ENCODE measurements at regions not wholly inside any gene's neighbourhood (a gene's known extent, or its start where the extent isn't known, plus 50 kb on each side); places are given as distances from the start of the nearest gene placed in this dataset.

DNA sequence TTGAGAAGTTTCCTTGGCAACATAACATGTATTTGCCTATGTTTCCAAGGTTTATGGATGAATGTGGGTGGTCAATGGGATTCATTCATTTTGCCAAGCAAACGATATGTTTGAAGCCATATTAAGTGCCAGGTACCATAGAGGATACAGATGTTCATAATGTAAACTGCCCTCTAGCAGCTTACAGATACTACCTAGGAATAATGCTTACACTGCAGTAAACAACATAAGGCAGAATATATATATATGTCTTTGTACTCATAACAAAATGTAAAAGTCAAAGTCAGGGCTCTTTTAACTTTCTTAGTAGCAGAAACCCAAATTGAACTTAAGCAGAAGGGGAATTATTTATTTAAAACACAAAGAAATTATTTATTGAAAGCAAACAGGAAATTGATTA, 171.6 kb upstream of the TNP1 start:
- Mint-ChIP-seq H3K27me3 (ENCODE audit: low read depth) (peaks cover 11% of the 10 kb centered on the region), H3K9me3 (no peaks in the 10 kb centered on the region), H3K4me1 (ENCODE audit: low read depth) (no peaks in the 10 kb centered on the region), H3K27ac (no peak overlapping the region), H3K36me3 (ENCODE audit: low read depth) (no peaks in the 10 kb centered on the region), H3K4me3 (no peak overlapping the region)

DNA sequence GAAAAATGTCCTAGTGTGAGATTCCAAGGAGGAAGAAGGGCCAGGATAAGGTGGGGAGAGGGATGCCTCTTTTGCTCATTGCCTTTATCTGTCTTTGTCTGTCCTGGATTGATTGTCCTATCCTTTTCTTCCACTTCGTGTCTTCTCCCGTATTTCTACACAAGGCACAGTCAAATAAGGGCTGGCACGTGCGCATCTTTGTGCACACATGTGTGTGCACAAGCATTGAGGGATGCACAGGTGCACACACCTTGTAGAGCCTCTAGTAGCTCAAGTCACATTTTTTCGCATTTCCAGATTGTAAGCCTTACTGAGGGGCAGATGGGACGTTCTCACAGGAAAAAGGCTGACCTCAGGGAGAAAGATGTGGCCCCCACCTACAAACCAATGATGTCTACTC, 170.2 kb upstream of the TNP1 start:
- Mint-ChIP-seq H3K27ac (no peak overlapping the region), H3K27me3 (ENCODE audit: low read depth) (peaks cover 11% of the 10 kb centered on the region), H3K4me1 (ENCODE audit: low read depth) (no peaks in the 10 kb centered on the region), H3K4me3 (no peak overlapping the region), H3K9me3 (no peaks in the 10 kb centered on the region), H3K36me3 (ENCODE audit: low read depth) (no peaks in the 10 kb centered on the region)

DNA sequence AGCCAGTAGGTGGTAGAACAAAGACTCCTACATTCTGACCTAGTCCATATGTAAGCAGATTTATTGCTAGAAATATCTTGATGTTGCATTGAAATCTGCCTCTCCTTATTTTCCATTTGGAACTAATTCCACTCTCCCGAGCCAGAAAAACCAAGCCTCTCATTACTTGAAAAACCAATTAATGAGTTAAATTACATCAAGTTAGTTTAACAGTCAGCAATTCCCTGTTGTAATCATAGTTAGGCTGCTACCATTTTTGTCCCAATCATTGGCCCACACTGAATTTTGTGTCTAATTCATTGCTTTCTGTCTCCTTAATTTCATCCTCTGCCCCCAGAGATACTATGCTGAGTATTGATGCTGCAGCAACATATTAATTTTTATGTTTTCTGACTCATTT, 168.3 kb upstream of the TNP1 start:
- no peaks in the 10 kb centered on the region for H3K4me1 Mint-ChIP-seq (ENCODE audit: low read depth)
- H3K9me3 Mint-ChIP-seq = peaks cover 3% of the 10 kb centered on the region
- H3K4me3 Mint-ChIP-seq = no peak overlapping the region
- H3K27me3 Mint-ChIP-seq (ENCODE audit: low read depth) = peaks cover 11% of the 10 kb centered on the region
- no peaks in the 10 kb centered on the region for H3K36me3 Mint-ChIP-seq (ENCODE audit: low read depth)
- H3K27ac Mint-ChIP-seq = no peak overlapping the region

DNA sequence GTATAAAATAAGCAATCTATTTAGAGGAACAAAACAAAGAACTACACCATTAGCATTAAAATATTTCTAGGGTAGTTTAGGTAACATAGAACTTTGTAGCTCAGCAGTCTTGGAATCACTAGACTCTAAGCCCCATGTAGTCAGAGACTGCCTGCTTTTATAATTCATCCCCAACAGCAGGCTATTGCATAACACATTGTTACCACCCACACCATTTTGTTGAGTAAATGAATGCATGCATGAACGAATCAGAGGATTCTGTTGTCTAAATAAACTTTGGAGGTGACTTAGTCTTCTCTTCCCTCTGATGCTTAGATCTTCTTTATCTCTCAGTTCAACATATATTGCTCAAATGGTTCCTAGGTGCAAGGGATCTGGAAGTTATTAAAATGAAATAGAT, 167.6 kb upstream of the TNP1 start:
- Mint-ChIP-seq H3K4me3 (no peak overlapping the region), H3K27me3 (ENCODE audit: low read depth) (peaks cover 11% of the 10 kb centered on the region), H3K36me3 (ENCODE audit: low read depth) (no peaks in the 10 kb centered on the region), H3K27ac (no peak overlapping the region), H3K4me1 (ENCODE audit: low read depth) (no peaks in the 10 kb centered on the region), H3K9me3 (peaks cover 3% of the 10 kb centered on the region)

DNA sequence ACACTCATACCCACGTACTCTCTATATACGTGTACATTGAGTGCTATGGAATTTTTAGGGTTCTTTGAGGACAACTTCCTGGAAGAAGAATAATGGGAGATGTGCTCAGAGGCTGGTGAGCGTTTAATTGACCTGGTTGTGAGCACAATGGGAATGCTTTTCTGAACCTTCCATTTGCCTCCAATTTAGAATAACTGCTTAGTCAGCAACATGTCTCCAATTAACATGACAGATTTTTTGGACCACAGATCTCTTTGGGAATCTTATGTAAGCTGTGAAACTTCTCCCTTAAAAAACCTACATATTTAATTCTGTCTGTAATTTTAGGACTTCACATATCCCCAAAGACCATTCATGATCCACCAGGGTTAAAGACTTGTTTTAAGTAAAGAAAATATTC, 166.7 kb upstream of the TNP1 start:
- Mint-ChIP-seq H3K4me3 (no peak overlapping the region), H3K36me3 (ENCODE audit: low read depth) (no peaks in the 10 kb centered on the region), H3K27me3 (ENCODE audit: low read depth) (peaks cover 11% of the 10 kb centered on the region), H3K9me3 (peaks cover 3% of the 10 kb centered on the region), H3K27ac (no peak overlapping the region), H3K4me1 (ENCODE audit: low read depth) (no peaks in the 10 kb centered on the region)

DNA sequence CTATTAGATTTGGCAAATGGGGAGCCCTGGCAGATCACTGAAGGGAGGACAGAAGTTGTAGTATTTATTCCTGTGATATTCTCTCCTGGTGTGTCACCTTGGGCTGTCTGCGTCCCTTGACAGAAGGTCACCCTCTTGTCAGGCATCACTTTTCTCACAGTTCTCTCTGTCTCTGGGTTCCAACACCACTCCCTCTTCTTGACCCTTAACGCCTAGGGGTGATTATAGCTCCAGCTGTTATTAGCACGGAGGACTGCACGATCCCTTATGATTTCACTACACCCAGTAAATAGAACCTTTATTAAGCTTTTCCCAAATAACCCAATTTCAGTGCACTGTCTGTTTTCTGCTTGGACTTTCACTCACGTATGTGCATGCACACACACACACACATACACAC, 166.3 kb upstream of the TNP1 start:
- Mint-ChIP-seq H3K27ac (no peak overlapping the region), H3K9me3 (peaks cover 3% of the 10 kb centered on the region), H3K4me1 (ENCODE audit: low read depth) (no peaks in the 10 kb centered on the region), H3K36me3 (ENCODE audit: low read depth) (no peaks in the 10 kb centered on the region), H3K4me3 (no peak overlapping the region), H3K27me3 (ENCODE audit: low read depth) (peaks cover 11% of the 10 kb centered on the region)

DNA sequence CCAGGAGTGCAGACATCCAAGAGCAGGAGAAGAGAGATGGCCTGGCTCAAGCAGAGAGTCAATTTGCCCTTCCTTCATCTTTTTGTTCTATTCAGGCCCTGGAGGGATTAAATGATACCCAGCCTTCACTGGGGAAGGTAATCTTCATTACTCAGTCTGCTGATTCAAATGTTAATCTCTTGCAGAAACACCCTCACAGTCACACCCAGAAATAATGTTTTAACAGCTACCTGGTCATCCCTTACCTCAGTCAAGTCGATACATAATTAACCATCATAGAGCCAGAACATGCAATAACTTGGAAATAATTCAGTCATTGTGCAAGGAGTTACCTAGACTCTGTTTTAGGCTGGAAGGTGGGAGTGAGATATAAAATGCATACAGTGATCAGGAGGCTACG, 163.7 kb upstream of the TNP1 start:
- Mint-ChIP-seq H3K4me3 (no peak overlapping the region), H3K36me3 (ENCODE audit: low read depth) (no peaks in the 10 kb centered on the region), H3K9me3 (peaks cover 3% of the 10 kb centered on the region), H3K27ac (no peak overlapping the region), H3K27me3 (ENCODE audit: low read depth) (peaks cover 7% of the 10 kb centered on the region), H3K4me1 (ENCODE audit: low read depth) (no peaks in the 10 kb centered on the region)

DNA sequence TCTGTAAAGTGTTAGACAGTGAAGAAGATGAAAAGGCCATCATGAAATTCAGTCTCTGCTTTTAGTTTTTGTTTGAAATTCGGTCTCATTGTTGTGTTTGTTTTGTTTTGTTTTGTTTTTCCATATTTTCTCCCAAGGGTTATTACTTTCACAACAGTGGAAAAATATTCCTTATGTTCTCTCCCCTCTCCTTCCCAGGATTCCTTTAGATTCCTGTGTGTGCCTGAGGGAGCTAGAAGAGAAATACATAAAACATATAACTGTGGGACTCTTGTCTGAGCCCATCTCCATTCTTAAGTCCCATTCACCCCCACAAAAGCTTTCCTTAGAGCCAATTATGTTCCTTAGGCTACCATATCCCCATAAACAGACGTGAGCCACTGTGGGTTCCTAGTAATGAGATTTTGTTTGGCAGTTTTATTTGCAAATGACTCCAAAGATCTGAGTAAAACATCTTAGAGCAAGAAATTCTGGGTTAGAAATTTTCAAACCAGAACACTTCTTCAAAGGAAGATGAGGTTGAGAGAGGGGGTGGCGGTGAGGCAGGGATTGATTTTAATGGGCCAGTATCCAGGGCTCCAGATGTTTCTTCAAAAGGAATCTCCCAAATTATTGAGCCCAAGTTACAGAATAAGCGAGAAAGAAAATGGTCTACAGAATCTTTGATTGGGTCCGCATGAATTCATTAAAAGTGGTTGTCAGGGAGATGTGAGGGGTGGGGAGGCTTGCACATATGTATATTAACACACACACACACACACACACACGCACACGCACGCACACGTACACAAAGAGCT, 157.8 kb upstream of the TNP1 start:
- Mint-ChIP-seq H3K4me3 (no peak overlapping the region), H3K36me3 (ENCODE audit: low read depth) (no peaks in the 10 kb centered on the region), H3K27ac (no peak overlapping the region), H3K4me1 (ENCODE audit: low read depth) (peaks cover 3% of the 10 kb centered on the region), H3K27me3 (ENCODE audit: low read depth) (peaks cover 36% of the 10 kb centered on the region), H3K9me3 (no peaks in the 10 kb centered on the region)

DNA sequence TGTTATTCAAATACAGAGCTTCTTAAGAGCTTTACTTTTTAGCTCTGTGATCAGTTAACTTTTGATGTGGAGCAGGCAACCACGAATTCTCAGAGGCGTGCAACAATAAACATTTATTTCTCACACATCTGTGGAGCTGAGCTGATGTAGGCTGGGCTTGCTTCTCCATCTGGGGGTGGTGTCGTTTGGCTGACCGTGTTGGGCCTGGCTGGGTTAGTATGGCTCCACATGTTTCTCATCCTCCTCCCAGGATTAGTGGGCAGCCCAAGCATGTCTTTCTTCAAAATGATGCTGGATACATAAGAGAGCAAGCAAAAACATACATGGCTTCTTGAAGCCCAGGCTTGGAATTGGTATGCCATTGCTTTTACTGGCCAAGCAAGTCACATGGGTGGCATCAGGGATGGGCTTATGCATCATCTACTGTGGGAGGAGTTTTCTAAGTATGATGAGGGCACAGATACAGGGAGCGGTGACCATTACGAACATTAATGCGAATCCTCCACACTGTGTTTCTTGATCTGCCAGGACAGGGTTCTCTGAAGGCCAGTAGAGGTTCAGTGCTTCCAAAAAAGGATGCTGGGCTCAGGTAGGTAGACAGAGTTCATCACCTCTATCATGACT, 157.0 kb upstream of the TNP1 start:
- no peak overlapping the region for H3K27ac Mint-ChIP-seq
- H3K36me3 Mint-ChIP-seq (ENCODE audit: low read depth) = no peaks in the 10 kb centered on the region
- H3K4me3 Mint-ChIP-seq = no peak overlapping the region
- H3K4me1 Mint-ChIP-seq (ENCODE audit: low read depth) = peaks cover 3% of the 10 kb centered on the region
- no peaks in the 10 kb centered on the region for H3K9me3 Mint-ChIP-seq
- peaks cover 37% of the 10 kb centered on the region for H3K27me3 Mint-ChIP-seq (ENCODE audit: low read depth)

DNA sequence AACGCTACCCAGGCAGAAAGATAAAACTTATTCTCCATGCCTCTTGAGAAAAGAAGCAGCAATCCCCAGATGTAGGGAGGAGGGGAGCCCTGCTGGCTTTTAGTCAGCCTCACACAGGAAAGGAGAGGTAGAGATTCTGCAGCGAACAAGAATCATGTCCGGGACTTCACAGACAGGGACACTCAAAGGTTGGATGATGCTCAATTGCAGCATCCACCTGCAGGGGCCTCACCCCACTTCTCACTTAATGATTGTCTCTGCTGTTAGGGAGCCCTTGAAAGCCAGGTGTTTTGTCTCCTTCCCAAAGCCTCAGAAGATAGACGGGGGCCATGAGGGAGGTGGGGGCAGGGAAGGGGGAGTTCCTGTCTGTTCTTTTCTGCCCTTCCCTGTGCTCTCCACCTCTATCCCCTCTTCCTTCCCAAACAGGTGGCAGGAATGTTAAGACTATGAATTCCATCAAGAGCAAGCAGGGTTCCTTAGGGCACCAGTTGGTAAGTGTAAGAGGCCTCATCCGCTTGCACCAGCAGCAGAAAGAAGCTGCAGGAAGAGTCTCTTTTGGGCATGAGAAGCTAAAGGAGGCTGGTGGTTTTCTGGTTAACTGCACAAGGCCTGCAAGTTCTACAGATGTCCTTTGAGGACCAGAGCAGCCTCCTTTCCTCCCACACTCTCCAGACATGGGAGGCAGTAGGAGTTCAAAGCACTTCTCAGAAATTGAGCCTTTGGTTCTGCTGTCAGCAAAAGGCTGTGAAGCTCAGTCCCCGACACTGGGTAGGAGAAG, 154.7 kb upstream of the TNP1 start:
- H3K4me3 Mint-ChIP-seq = no peak overlapping the region
- H3K27ac Mint-ChIP-seq = no peak overlapping the region
- H3K27me3 Mint-ChIP-seq (ENCODE audit: low read depth) = peaks cover 37% of the 10 kb centered on the region
- peaks cover 3% of the 10 kb centered on the region for H3K4me1 Mint-ChIP-seq (ENCODE audit: low read depth)
- H3K9me3 Mint-ChIP-seq = no peaks in the 10 kb centered on the region
- no peaks in the 10 kb centered on the region for H3K36me3 Mint-ChIP-seq (ENCODE audit: low read depth)

DNA sequence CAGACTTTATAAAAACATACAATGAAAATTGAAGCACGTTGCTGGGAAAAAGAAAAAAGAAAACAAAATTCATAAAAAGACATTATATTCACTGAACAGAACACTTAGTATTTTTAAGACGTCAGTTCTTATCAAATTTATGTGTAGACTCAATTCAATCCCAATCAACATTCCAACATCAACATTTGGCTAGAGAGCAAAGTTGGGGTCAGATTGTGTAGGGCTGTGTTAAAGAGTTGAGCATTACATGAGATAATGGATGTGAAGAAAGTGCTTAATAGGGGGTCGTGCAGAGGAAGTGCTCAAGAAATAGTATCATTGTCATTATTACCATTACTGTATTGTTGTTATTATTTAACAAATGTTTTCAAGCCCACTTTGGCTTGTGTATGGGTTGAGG, 154.1 kb upstream of the TNP1 start:
- Mint-ChIP-seq H3K36me3 (ENCODE audit: low read depth) (no peaks in the 10 kb centered on the region), H3K9me3 (no peaks in the 10 kb centered on the region), H3K27ac (no peak overlapping the region), H3K27me3 (ENCODE audit: low read depth) (peaks cover 37% of the 10 kb centered on the region), H3K4me1 (ENCODE audit: low read depth) (peaks cover 3% of the 10 kb centered on the region), H3K4me3 (no peak overlapping the region)

DNA sequence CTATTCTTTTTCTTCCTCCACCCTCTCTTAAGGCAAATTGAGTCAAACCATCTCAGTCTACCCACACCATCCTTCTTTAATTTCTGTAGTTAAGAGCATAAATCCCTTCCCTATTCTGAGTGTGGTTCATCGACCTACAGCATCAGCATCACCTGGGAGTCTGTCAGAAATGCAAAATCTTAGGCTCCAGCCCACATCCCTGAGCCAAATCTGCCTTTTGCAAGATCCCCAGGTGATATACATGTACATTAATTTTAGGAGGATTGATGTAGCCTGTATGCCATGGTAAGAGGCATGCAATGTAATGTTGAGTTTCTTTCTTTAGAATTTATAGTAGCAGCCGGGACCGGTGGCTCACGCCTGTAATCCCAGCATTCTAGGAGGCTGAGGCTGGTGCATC, 151.7 kb upstream of the TNP1 start:
- no peak overlapping the region for H3K4me3 Mint-ChIP-seq
- no peak overlapping the region for H3K27ac Mint-ChIP-seq
- no peaks in the 10 kb centered on the region for H3K36me3 Mint-ChIP-seq (ENCODE audit: low read depth)
- H3K9me3 Mint-ChIP-seq = no peaks in the 10 kb centered on the region
- H3K4me1 Mint-ChIP-seq (ENCODE audit: low read depth) = peaks cover 3% of the 10 kb centered on the region
- H3K27me3 Mint-ChIP-seq (ENCODE audit: low read depth) = peaks cover 26% of the 10 kb centered on the region

DNA sequence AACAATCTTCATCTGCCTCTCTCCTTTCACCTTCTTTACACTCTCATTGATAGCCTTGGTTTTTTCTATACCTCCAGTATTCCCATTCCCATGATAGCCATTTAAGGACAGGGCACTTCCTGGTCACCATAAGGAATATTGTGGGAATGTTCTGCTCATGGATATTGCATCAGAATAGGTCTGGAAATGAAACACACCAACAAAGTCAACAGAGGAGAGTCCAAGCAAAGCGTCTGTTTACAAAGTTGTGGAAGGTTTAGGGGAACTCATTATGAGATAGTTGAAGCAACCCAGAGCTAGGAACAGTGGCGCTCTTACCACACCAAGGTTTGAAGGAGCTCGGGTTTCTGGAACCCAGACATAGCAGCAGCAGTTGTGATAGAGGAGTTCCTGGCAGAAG, 150.3 kb upstream of the TNP1 start:
- H3K27ac Mint-ChIP-seq = no peak overlapping the region
- H3K9me3 Mint-ChIP-seq = no peaks in the 10 kb centered on the region
- H3K4me1 Mint-ChIP-seq (ENCODE audit: low read depth) = peaks cover 3% of the 10 kb centered on the region

DNA sequence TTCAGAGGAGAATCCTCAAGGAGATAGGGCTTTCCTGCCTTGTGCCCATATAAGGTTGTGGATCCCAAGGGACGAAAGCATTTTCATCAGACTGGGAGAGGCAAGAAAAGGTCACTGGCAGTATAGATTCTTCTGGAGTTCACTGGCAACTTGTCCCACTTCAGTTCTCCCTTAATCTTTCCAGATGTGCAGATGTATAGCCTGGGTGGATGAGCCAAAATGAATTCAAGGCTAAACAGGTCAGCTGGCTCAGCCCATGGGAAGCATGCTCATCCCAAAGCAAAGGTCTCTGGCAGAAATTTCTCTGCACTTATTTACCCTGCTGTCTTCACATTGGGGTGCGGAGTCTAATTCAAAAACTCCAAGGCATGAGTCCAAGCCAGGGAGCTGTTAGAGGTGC, 148.9 kb upstream of the TNP1 start:
- Mint-ChIP-seq H3K27ac (no peak overlapping the region), H3K4me3 (no peak overlapping the region), H3K27me3 (ENCODE audit: low read depth) (peaks cover 7% of the 10 kb centered on the region), H3K4me1 (ENCODE audit: low read depth) (no peaks in the 10 kb centered on the region), H3K9me3 (no peaks in the 10 kb centered on the region), H3K36me3 (ENCODE audit: low read depth) (no peaks in the 10 kb centered on the region)

More for the DNA sequence above, 150.3 kb upstream of the TNP1 start:
- no peak overlapping the region for H3K4me3 Mint-ChIP-seq
- H3K27me3 Mint-ChIP-seq (ENCODE audit: low read depth) = peaks cover 17% of the 10 kb centered on the region
- no peaks in the 10 kb centered on the region for H3K36me3 Mint-ChIP-seq (ENCODE audit: low read depth)

DNA sequence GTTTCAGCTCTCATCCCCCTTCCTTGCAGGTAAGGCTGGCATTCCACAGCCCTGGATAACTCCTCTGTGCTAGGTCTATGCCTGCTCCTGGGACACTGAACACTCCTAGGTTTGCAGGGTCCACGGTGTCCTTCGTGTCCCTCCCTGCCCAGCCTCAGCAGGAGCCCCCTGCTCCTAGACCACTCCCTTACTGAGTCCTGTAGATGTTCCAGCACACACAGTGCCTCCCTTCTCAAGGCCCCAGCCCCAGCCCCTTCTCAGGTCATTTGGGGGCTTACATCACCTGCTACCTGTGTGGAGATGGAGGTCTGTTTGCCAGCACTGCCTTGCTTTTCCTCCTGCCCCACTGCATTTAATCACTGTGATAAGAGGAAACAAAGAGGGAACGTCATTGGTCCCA, 146.4 kb upstream of the TNP1 start:
- Mint-ChIP-seq H3K27ac (no peak overlapping the region), H3K9me3 (no peaks in the 10 kb centered on the region), H3K4me1 (ENCODE audit: low read depth) (no peaks in the 10 kb centered on the region), H3K36me3 (ENCODE audit: low read depth) (no peaks in the 10 kb centered on the region), H3K27me3 (ENCODE audit: low read depth) (no peaks in the 10 kb centered on the region), H3K4me3 (no peak overlapping the region)

All from T-helper 1 cell treated with Interleukin-12 subunit alpha and Interleukin-12 subunit beta and Interleukin-4 antibody, amounts not matched to agents 30 μg/mL and 1 μg/mL, for 36 hours (primary cell).